ENCODE measurements at regions not wholly inside any gene's neighbourhood (a gene's known extent, or its start where the extent isn't known, plus 50 kb on each side); places are given as distances from the start of the nearest gene placed in this dataset.

DNA sequence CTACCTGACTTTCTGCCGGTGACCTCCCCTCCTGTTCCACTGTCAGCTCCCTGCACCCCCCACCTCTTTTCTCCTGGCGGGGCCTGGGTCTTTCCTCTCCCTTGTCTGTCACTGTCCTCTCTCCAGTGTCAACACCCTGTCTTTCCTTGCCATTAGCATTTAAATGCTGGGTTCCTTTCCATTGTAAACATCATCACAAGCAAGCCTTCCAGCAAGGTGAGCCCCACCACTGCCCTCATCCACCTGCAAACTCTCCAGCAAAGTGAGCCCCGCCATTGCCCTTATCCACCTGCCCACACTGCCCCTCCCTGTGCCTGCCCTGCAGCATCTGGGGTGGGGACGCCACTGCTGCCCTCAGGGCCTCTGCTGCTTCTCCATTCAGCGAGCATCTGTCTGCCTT lies 195.0 kb downstream of the ENGASE start:
- in situ Hi-C loops (cut with HindIII; ENCODE audit: low pct_unique_long_range_greater_than_20kb, low sequenced_read_pairs), result no loop called here
- no peak for TF ChIP-seq JUND (IDR thresholded peaks at IDR 0.05; ENCODE audit: low read depth)
- no peak for DNase-seq (ENCODE audit: low read depth in 1 of 2, low spot score in 1 of 2)

DNA sequence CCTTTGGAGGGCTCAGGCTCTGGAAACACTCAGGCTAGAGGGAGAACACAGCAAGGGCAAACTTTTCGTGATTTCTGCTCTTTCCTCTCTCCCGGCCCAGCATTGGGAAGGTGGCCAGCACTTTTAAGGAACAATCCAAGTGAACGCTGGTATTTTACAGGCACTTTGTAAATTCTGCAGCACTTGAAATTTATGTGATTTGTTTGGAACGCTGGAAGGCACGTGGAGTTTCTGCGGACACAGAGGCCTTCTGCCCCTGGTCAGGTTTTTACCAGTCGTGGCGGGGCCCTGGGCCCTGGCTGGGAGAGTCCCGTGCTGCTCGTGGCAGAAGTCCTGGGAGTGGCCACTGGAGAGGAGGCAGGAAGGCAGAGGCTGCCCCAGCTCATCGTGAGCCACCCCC lies 188.6 kb downstream of the ENGASE start:
- TF ChIP-seq JUND (IDR thresholded peaks at IDR 0.05; ENCODE audit: low read depth), result no peak
- in situ Hi-C loops (cut with HindIII; ENCODE audit: low pct_unique_long_range_greater_than_20kb, low sequenced_read_pairs), result no loop called here

DNA sequence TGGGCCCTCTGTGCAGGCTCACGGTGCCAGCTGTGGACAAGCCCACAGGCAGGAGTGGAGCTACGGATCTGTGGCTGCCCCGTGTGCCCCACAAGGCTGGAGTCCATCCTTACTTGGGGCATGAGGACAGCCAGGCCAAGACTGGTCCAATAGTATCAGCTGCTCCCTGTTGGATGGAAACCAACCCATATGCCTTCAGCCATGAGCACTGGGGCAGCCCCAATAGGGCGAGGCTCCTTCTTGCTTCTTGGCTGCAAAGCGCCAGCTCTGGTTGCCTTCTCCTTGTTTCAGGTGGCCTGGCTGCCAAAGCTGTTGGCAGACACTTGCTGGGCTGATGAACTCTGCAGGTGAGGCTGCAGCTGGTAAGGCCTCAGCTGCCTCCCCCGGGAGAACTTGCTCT lies 188.0 kb downstream of the ENGASE start:
- in situ Hi-C loops (cut with HindIII; ENCODE audit: low pct_unique_long_range_greater_than_20kb, low sequenced_read_pairs), result no loop called here
- DNase-seq (ENCODE audit: low read depth in 1 of 2, low spot score in 1 of 2), result no peak
- TF ChIP-seq JUND (IDR thresholded peaks at IDR 0.05; ENCODE audit: low read depth), result no peak

More for the DNA sequence above, 188.6 kb downstream of the ENGASE start:
- no peak for DNase-seq (ENCODE audit: low read depth in 1 of 2, low spot score in 1 of 2)

DNA sequence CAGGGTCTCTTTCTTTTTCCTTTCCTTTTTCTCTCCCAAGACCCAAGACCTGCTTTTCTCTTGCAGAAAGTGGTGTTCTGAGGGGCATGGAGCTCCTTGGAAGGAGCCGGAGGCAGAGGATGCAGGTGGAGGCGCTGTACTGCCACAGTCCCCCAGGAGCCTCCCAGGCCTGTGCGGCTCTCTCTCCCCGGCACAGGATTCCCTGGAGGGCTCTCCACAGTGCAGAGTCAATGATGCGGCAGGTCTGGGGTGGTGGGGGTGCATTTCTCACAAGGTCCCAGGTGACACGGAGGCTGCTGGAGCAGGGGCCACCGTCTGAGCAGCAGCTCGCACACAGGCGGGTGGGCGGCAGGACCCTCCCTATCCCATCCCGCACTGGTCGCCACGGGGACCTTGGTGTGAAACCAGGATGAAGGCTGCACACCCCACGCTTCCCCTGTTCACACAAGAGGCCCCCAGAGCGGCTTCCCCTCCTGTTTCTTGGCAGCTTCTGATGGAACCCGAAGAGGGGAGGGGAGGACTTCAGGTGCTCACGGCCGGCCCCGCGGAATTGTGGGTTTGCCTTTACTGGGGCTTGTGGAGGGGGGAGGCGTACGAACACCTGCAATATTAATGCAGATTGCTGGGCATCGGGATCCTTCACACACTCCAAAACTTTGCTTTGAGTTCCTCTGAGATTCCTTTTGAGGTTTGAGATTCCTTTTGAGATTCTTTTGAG lies 186.9 kb downstream of the ENGASE start:
- no peak for DNase-seq (ENCODE audit: low read depth in 1 of 2, low spot score in 1 of 2)
- in situ Hi-C loops (cut with HindIII; ENCODE audit: low pct_unique_long_range_greater_than_20kb, low sequenced_read_pairs), result no loop called here
- no peak for TF ChIP-seq JUND (IDR thresholded peaks at IDR 0.05; ENCODE audit: low read depth)

DNA sequence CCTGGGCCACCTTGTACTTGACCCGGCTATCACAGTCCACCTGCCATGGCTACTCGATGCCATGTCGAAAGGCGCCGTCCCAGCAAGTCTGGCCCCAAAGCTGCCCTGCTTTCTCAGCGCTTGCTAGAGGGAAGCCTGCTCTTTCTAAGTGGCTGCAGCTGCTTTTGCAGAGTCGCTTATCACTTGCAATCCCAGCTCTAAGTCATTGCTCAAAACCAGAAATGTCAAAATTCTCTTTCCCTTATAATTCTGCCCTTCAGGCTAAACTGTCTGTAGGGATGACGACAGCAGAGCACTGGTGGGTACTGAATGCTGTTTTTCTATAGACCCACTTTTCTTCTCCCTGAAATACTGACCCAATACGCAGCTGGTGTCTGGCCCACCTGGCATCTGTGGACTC lies 184.2 kb downstream of the ENGASE start:
- in situ Hi-C loops (cut with HindIII; ENCODE audit: low pct_unique_long_range_greater_than_20kb, low sequenced_read_pairs), result no loop called here
- no peak for DNase-seq (ENCODE audit: low read depth in 1 of 2, low spot score in 1 of 2)

DNA sequence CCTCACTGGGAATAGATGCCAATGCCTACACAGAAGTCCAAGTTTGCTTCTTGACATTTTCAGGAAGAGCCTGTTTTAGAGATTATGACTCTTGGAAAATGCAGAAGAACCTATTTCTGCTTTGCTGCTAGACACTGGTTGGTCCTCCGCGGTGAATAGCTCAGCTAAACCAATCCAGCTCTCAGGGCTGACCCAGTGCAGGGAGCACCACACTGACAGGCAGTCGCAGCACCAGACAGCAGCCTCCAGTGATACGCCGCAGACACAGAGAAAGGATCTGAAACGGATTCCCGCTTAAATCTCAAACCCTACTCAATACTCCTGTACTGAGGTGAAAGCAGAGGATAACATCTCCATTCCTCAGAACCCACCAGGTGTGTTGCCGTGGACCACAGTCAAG lies 183.4 kb downstream of the ENGASE start:
- in situ Hi-C loops (cut with HindIII; ENCODE audit: low pct_unique_long_range_greater_than_20kb, low sequenced_read_pairs), result no loop called here
- no peak for TF ChIP-seq JUND (IDR thresholded peaks at IDR 0.05; ENCODE audit: low read depth)
- DNase-seq (ENCODE audit: low read depth in 1 of 2, low spot score in 1 of 2), result no peak

More for the DNA sequence above, 184.2 kb downstream of the ENGASE start:
- no peak for TF ChIP-seq JUND (IDR thresholded peaks at IDR 0.05; ENCODE audit: low read depth)

DNA sequence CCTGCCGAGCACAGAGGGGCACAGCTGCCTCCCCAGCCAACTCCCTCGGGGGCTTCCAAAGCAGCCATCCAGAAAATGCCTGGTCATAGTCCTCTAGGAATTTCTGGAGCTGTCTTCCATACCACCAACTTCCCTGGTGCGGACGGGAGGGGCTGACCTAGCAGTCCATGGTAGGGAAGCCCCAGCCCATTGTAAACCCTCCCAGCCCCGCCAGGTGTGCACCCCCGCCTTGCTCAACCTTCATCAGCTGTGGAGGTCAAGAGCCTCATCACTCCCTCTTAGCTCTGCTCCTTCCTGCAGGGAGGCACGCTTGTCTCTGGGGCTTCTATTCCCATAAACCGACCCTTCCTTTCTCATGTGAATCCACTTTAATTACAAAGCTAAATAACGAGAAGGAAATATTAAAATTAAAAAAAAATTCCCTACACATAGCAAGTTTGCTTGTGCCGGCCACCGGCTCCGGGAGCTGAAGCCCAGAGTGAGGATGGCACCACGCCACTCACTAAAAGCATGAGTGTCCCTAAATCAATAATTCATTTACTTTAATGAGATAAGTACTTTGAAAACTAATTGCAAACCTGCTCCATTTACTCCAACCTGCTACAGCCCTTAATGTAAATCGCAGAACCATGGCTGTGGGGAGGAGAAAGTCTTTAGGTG lies 181.4 kb downstream of the ENGASE start:
- TF ChIP-seq JUND (IDR thresholded peaks at IDR 0.05; ENCODE audit: low read depth), result no peak
- DNase-seq (ENCODE audit: low read depth in 1 of 2, low spot score in 1 of 2), result no peak
- in situ Hi-C loops (cut with HindIII; ENCODE audit: low pct_unique_long_range_greater_than_20kb, low sequenced_read_pairs), result no loop called here

DNA sequence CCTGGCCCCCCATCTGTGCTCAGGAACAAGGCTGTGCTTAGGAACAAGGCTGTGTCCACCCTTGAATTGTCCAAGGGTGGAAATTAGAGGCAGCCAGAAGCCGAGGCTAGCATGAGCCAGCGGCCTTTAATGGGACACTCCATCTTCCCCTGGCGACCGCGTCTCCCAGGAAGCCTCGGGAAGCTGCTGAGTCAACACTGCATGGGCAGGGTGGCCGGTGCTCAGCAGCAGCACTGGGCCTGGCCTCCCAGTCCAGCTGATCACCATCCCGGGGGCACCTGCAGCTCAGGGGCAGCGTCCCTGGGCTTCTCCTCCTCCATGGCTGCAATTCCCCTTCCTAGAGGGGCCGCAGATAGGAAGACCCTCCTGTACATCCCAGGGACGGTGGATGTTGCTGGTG lies 180.8 kb downstream of the ENGASE start:
- TF ChIP-seq JUND (IDR thresholded peaks at IDR 0.05; ENCODE audit: low read depth), result no peak
- DNase-seq (ENCODE audit: low read depth in 1 of 2, low spot score in 1 of 2), result no peak
- in situ Hi-C loops (cut with HindIII; ENCODE audit: low pct_unique_long_range_greater_than_20kb, low sequenced_read_pairs), result no loop called here

DNA sequence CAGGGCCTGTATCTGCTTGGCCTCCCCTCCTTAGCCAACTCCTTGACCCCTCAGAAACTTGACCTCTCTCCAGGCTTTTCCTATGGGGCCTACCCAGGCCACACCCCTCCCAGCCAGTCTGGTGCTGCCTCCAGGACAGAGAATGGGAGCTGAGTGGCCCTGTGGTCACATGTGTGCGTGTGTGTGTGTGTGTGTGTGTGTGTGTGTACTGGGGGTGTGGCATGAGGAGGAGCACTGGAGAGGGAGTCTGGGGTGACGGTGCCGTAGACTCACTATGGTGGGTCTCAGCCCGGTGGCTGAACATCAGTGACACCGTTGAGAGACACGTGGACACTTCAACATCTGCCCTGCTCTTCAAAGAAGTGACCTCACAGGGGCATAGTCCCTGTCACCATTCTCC lies 180.4 kb downstream of the ENGASE start:
- DNase-seq (ENCODE audit: low read depth in 1 of 2, low spot score in 1 of 2), result no peak
- in situ Hi-C loops (cut with HindIII; ENCODE audit: low pct_unique_long_range_greater_than_20kb, low sequenced_read_pairs), result no loop called here
- no peak for TF ChIP-seq JUND (IDR thresholded peaks at IDR 0.05; ENCODE audit: low read depth)

DNA sequence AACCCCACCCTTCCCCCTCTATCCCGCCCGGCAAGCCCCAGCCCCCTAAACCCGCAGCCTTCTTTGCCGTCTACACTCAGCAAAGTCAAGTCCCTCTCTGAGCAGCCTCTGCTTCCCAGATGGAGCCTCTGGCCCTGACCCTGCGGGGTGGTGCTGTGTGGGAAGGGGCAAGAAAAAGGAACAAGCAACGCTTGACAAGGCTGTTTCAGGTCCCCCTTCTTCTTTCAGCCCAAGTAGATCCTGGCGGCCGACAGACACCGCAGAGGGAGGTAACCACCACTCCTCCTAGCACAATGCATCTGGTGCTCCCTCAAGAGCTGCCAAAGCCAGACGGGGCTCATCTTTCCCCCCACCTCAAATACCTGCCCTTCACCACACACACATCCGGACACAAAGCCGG lies 178.3 kb downstream of the ENGASE start:
- in situ Hi-C loops (cut with HindIII; ENCODE audit: low pct_unique_long_range_greater_than_20kb, low sequenced_read_pairs), result no loop called here
- TF ChIP-seq JUND (IDR thresholded peaks at IDR 0.05; ENCODE audit: low read depth), result no peak
- no peak for DNase-seq (ENCODE audit: low read depth in 1 of 2, low spot score in 1 of 2)

DNA sequence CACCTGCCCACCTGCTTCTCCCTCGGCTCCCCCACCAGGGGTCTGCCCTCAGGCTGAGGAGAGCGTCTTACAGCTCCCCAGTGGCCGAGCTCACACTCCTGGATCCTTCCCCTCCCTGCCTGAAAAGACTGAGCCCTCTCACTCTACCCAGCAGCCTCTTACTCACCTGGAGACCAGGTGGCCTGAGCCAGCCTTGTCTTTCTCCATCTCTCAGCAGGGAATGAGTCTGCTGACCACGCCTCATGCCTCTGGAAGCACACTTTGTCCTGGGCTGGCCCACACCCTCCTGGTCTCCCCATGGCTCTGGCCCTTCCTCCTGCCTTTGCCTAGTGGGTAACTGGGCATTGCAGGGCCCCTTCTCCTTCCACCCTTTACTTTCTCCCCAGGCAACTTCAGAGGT lies 177.2 kb downstream of the ENGASE start:
- DNase-seq (ENCODE audit: low read depth in 1 of 2, low spot score in 1 of 2), result no peak
- TF ChIP-seq JUND (IDR thresholded peaks at IDR 0.05; ENCODE audit: low read depth), result no peak
- in situ Hi-C loops (cut with HindIII; ENCODE audit: low pct_unique_long_range_greater_than_20kb, low sequenced_read_pairs), result no loop called here

DNA sequence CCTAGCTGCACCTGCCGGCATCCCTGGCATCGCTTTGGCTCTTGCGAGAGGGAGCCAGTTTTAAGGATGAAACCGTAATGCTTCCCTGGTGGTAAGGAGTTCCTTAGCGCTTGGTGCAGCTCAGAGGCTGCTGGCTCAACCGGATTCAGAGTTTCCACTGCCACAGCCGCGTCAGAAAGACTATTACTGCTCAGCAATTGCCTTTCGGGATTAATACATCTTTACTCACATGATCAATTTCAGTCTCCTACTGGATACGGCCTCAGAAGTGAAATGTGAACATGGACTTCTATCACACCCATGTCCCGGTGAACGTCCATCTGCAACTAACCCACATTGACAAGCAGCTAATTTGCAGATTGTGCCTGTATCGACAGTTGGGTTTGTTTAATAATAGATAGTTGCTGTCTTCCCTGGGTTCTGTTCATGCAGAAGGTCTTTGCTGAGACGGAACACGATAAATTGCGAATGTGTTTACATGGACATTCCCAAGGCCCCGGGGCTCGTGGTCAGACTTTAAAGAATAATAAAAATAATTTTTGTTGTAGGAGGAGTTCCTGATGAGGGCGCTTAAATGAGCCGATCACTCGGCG lies 175.4 kb downstream of the ENGASE start:
- in situ Hi-C loops (cut with HindIII; ENCODE audit: low pct_unique_long_range_greater_than_20kb, low sequenced_read_pairs), result no loop called here
- no peak for DNase-seq (ENCODE audit: low read depth in 1 of 2, low spot score in 1 of 2)
- no peak for TF ChIP-seq JUND (IDR thresholded peaks at IDR 0.05; ENCODE audit: low read depth)

DNA sequence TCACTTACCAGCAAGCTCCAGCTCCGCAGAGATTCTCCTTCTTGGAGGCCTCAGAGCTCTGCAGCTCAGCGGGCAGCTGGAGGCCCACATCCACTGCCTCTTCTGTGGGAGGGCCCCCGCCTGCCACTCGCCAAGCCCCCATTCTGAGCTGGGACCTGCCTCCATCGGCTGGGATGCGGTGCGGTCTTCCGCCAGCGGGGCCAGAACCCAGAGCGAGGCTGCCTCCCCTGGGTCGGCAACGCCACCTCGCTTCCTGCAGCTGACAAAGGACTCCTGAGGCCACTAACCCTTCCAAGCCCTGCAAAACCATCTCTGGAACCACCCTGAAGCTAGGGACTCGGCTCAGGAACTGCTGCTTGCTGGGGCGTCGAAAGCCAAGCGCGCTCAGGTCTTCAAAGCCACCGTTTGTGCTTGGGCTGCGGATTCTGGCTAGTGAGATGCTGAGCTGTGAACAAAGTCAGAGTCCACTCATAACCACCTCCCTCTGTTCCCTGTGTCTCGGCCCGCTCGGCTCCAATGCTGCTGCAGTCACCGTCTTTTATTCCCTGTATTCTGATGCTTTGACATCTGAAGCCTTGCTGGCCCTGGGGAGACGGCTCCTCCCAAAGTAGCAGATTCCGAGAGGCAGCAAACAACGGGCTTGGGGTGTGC lies 174.3 kb downstream of the ENGASE start:
- TF ChIP-seq JUND (IDR thresholded peaks at IDR 0.05; ENCODE audit: low read depth), result no peak
- no peak for DNase-seq (ENCODE audit: low read depth in 1 of 2, low spot score in 1 of 2)
- in situ Hi-C loops (cut with HindIII; ENCODE audit: low pct_unique_long_range_greater_than_20kb, low sequenced_read_pairs), result no loop called here
